Right renal pelvis (tissue), 4 donors: ENCODE measurements at regions not wholly inside any gene's neighbourhood (a gene's known extent, or its start where the extent isn't known, plus 50 kb on each side); places are given as distances from the start of the nearest gene placed in this dataset.
"Not testable (repeated sequence)": the region's sequence is repeated elsewhere in the genome, so short reads cannot be mapped to it uniquely, and the experiment has no call there.

Source experiments
- DNase-seq, 4 donors: peaks; one replicate each; pipeline ENCODE4 v3.0.0-alpha.2; 2013; ENCODE audit warnings: low read depth in 4 of 4, low spot score in 3 of 4, missing footprints in 1 of 4

GRCh38 chr1:79982211-79982610 is 975.7 kb upstream of the ADGRL4 start:
- no peak for DNase-seq

GRCh38 chr1:79981481-79981880 is 975.0 kb upstream of the ADGRL4 start:
- no peak for DNase-seq

- DNase-seq, result no peak
Observed at GRCh38 chr1:79979346-79979745, 972.8 kb upstream of the ADGRL4 start.

GRCh38 chr1:79976287-79976686 is 969.8 kb upstream of the ADGRL4 start:
- no peak for DNase-seq

GRCh38 chr1:79974659-79975058 is 968.1 kb upstream of the ADGRL4 start:
- no peak for DNase-seq

GRCh38 chr1:79969886-79970285 is 963.4 kb upstream of the ADGRL4 start:
- DNase-seq, result no peak

GRCh38 chr1:79966438-79966837 is 959.9 kb upstream of the ADGRL4 start:
- DNase-seq, result no peak

- DNase-seq, result no peak
Observed at GRCh38 chr1:79959635-79960034, 953.1 kb upstream of the ADGRL4 start.

- DNase-seq, result no peak
Observed at GRCh38 chr1:79955966-79956365, 949.4 kb upstream of the ADGRL4 start.

GRCh38 chr1:79950511-79950910 is 944.0 kb upstream of the ADGRL4 start:
- no peak for DNase-seq

GRCh38 chr1:79945391-79945790 is 938.9 kb upstream of the ADGRL4 start:
- DNase-seq, result no peak

GRCh38 chr1:79929356-79929755 is 922.8 kb upstream of the ADGRL4 start:
- no peak for DNase-seq

GRCh38 chr1:79928901-79929300 is 922.4 kb upstream of the ADGRL4 start:
- no peak for DNase-seq

- DNase-seq, result no peak
Observed at GRCh38 chr1:79920960-79921669, 914.6 kb upstream of the ADGRL4 start.

- no peak for DNase-seq
Observed at GRCh38 chr1:79914896-79915295, 908.4 kb upstream of the ADGRL4 start.

GRCh38 chr1:79912813-79913212 is 906.3 kb upstream of the ADGRL4 start:
- DNase-seq, result no peak

GRCh38 chr1:79903321-79903720 is 896.8 kb upstream of the ADGRL4 start:
- DNase-seq, result peak in 1 of 4 donors; percentile 2

- DNase-seq, result no peak
Observed at GRCh38 chr1:79902418-79902817, 895.9 kb upstream of the ADGRL4 start.

- no peak for DNase-seq
Observed at GRCh38 chr1:79899914-79900313, 893.4 kb upstream of the ADGRL4 start.

- DNase-seq, result no peak
Observed at GRCh38 chr1:79896140-79896539, 889.6 kb upstream of the ADGRL4 start.

GRCh38 chr1:79895573-79895972 is 889.0 kb upstream of the ADGRL4 start:
- no peak for DNase-seq

GRCh38 chr1:79894129-79894528 is 887.6 kb upstream of the ADGRL4 start:
- not testable (repeated sequence) for DNase-seq

GRCh38 chr1:79887059-79887458 is 880.5 kb upstream of the ADGRL4 start:
- DNase-seq, result no peak
